ENCODE measurements at regions not wholly inside any gene's neighbourhood (a gene's known extent, or its start where the extent isn't known, plus 50 kb on each side); places are given as distances from the start of the nearest gene placed in this dataset.
A peak's percentile ranks its signal among the peaks of the same experiment; 100 is the strongest.

- H3K4me3 ChIP-seq (ENCODE audit: low read depth, low read length) = no peak overlapping the region
- TF ChIP-seq, protein P1, sequence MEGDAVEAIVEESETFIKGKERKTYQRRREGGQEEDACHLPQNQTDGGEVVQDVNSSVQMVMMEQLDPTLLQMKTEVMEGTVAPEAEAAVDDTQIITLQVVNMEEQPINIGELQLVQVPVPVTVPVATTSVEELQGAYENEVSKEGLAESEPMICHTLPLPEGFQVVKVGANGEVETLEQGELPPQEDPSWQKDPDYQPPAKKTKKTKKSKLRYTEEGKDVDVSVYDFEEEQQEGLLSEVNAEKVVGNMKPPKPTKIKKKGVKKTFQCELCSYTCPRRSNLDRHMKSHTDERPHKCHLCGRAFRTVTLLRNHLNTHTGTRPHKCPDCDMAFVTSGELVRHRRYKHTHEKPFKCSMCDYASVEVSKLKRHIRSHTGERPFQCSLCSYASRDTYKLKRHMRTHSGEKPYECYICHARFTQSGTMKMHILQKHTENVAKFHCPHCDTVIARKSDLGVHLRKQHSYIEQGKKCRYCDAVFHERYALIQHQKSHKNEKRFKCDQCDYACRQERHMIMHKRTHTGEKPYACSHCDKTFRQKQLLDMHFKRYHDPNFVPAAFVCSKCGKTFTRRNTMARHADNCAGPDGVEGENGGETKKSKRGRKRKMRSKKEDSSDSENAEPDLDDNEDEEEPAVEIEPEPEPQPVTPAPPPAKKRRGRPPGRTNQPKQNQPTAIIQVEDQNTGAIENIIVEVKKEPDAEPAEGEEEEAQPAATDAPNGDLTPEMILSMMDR (IDR thresholded peaks at IDR 0.05; ENCODE audit: insufficient read depth, low read length) = no peak
- no peak for DNase-seq (ENCODE audit: low read depth)
These were observed 134.4 kb downstream of the SLC16A9 start for GRCh38 chr10:59575269-59575668.

- peak; percentile 47 for DNase-seq (ENCODE audit: low read depth)
- TF ChIP-seq, protein P1 (IDR thresholded peaks at IDR 0.05; ENCODE audit: insufficient read depth, low read length) = no peak
- H3K4me3 ChIP-seq (ENCODE audit: low read depth, low read length) = no peak overlapping the region
These were observed 146.1 kb downstream of the SLC16A9 start for GRCh38 chr10:59563531-59563930.

DNA sequence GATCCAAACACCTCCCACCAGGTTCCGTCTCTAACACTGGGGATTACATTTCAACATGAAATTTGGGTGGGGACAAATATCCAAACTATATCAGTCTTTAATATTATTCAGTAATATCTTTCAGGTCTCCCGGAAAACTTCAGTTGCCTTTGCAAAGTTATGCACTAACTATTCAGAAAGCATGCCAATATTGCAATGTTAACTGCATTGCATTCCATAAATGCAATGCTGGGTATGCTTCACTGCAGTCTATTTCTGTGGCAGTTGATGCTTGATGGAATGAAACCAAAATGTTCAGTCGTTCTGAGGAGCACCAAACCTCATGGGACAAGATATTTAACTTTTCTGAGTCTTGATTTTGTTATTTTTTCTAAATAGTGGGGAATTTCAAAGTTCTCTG lies 147.5 kb downstream of the SLC16A9 start:
- TF ChIP-seq, protein P1 (IDR thresholded peaks at IDR 0.05; ENCODE audit: insufficient read depth, low read length) = no peak
- no peak overlapping the region for H3K4me3 ChIP-seq (ENCODE audit: low read depth, low read length)
- no peak for DNase-seq (ENCODE audit: low read depth)

- TF ChIP-seq, protein P1 (IDR thresholded peaks at IDR 0.05; ENCODE audit: insufficient read depth, low read length) = no peak
- H3K4me3 ChIP-seq (ENCODE audit: low read depth, low read length) = no peak overlapping the region
- peak; percentile 81 for DNase-seq (ENCODE audit: low read depth)
These were observed 148.1 kb downstream of the SLC16A9 start for GRCh38 chr10:59561477-59562121.

GRCh38 chr10:59560990-59561389 lies 148.7 kb downstream of the SLC16A9 start:
- no peak overlapping the region for H3K4me3 ChIP-seq (ENCODE audit: low read depth, low read length)
- TF ChIP-seq, protein P1 (IDR thresholded peaks at IDR 0.05; ENCODE audit: insufficient read depth, low read length) = no peak
- no peak for DNase-seq (ENCODE audit: low read depth)

DNA sequence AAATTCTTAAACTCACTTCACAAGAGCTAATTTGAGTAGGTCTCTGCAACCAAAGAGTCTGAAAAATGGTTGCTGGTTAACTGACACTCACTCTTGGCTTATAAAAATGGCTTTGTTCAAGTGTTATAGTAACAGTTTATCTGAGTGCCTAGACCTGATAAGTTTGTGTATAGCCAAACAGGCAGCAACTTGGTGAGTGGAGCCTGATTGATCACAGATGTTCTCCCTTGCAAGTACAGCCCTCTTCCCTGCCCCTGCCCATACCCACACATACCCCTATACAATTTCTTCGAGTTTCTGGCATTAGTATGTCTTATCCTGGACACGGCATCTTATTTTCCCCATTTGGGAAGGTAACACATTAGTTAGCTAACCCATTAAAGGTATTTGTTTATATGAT lies 149.5 kb downstream of the SLC16A9 start:
- no peak overlapping the region for H3K4me3 ChIP-seq (ENCODE audit: low read depth, low read length)
- DNase-seq (ENCODE audit: low read depth) = no peak
- TF ChIP-seq, protein P1 (IDR thresholded peaks at IDR 0.05; ENCODE audit: insufficient read depth, low read length) = no peak

DNA sequence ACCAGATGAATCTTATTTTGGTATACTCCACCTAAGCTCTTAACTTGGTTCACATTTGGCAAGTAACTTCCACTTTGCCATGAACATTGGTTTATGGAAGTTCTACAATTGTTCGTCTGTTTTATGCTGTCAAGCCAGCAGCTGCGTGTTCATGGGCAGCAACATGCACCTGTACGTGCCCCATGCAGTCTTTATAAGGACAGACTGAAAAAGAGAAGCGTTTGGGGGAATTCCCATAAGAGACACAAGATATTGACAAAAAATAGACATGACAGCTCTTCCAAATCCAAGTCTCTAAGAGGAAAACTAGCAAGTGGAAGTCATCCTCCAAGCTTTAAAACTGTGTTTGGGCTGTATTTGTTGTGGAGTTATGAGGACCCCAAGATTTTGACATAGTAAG lies 151.6 kb downstream of the SLC16A9 start:
- DNase-seq (ENCODE audit: low read depth) = no peak
- TF ChIP-seq, protein P1 (IDR thresholded peaks at IDR 0.05; ENCODE audit: insufficient read depth, low read length) = no peak
- no peak overlapping the region for H3K4me3 ChIP-seq (ENCODE audit: low read depth, low read length)
